Smooth muscle cell of the brain vasculature (primary cell): ENCODE measurements at regions not wholly inside any gene's neighbourhood (a gene's known extent, or its start where the extent isn't known, plus 50 kb on each side); places are given as distances from the start of the nearest gene placed in this dataset.

Experiments used
- DNase-seq: peaks from one replicate; pipeline ENCODE4 v3.0.0-alpha.2; 2012; ENCODE audit warnings: low read depth, low spot score

DNA sequence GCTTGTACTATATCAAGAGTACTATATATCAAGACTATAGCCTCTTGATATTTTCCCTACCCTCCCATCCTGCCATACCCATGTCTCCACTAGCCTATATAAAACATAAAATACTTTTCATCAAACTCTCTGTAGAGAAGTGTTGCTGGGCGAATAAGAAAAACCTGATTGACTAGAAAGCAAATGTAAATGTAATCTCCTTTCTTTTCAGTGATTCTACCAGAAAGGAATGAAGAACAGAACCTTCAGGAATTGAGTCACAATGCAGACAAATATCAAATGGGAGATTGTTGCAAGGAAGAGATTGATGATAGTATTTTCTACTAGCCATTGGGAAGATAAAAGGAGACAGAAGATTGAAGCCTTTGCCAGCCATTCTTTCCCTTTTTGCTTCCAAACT, 89.2 kb downstream of the KCNRG start:
- no peak for DNase-seq

DNA sequence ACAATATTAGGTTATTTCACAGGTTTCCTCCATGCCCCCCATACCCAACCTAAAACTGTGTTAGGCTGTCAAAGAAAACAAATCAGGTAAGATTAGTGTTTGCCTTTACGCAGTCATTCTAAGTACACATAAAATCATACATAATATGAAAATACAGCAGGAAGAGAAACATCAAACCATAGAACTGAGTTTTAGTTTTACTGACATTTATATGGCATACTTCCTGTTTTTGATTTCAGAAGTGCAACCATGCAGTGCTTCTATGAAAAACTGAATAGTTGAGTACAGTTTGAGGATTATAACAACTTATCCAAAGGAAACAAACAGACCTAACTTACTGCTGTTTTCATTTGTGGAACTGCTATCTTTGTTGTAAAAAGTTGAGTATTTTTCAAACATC, 91.3 kb downstream of the KCNRG start:
- no peak for DNase-seq

DNA sequence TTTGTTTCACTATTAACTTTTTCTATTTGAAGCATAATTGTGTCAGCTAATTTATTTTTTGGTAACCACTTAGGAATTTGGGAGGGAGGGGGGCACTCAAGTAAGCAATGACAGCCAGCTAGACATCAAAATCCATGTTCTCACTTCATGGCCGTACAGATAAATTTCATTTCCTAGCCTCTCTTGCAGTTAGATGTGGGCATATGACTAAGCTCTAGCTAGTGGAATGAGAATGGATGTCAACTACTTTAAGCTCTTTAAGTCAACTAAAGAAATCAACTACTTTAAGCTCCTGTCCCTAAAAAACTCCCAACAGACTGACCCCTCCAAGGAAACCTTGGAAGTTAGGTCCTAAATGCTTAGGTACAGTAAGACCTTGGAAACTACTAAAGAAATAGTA, 92.0 kb downstream of the KCNRG start:
- DNase-seq = no peak

DNA sequence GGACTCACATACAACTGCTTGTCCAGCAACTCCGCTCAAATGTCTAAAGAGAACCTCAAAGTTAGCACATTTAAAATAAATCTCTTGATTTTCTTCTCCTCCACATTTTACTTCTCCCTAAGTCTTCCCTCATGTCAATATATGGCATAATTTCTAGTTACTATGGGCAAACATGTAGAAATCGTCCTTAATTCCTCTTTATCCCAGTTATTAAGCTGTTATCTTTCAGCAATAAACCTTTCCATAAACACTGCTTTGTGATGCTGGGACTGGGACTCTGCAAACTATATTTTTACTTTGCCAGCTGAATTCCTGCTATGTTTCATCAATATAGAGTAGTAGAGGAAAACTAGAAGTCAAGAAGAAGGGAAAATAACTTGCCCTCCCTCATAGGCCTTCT, 99.7 kb downstream of the KCNRG start:
- no peak for DNase-seq

DNA sequence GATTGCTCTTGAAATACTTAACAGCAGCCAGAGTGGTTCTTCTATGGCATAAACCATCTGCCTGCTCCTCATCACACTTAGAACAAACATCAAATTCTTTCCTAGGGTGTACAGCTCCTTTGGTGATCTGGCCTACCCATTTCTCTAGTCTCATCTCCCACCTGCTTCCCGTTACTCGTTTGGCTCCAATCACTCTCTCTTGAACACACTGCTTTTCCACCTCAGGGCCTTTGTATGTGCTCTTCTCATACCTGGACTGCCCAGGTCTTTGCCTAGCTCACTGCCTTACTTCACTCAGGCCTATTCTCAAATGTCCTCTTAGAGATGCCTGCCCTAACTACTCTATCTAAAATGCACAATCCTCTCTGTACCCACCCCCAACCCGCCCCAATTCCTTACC, 100.5 kb downstream of the KCNRG start:
- DNase-seq = no peak

DNA sequence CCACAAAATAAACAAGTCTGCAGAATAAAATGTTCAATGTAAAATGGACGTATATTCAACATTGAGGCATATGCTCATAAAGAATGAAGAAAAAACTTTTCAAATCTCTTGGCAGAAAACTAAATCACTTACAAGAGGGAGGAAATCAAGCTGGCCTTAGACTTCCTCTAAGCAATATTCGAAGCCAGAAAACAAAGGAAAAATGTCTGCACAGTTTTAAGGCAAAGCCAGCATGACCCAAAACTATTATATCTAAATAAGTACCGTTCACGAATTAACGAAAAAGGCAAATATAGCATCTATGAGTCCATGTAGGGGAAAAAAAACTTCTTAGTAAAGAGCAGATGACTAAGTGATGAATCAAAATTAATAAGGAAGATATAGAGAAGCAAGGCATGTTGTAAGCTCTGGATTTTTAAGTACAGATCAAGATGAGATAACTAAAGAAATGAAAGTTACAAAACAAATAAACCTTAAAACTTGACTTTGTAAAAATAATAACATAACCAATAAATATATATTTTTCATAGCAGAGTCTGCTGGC, 101.3 kb downstream of the KCNRG start:
- no peak for DNase-seq

DNA sequence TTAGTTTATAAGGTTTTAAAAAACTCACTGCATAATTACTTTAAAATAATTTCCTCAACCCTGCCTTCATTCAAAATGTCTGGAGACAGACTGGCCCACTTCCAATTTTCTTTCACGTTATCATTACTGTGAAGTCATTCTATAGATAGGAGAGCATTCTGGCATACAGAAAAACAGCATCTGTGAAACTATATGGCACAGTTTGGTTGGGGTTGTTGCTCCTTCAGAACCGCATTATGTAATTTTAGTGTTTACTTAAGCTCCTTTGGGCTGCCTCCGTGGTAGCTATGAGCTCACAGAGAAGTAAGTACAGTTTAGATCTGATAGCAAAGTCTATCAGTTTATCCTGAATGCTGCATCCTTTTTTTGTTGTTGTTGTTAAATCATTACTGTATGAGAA, 104.3 kb downstream of the KCNRG start:
- DNase-seq = no peak

DNA sequence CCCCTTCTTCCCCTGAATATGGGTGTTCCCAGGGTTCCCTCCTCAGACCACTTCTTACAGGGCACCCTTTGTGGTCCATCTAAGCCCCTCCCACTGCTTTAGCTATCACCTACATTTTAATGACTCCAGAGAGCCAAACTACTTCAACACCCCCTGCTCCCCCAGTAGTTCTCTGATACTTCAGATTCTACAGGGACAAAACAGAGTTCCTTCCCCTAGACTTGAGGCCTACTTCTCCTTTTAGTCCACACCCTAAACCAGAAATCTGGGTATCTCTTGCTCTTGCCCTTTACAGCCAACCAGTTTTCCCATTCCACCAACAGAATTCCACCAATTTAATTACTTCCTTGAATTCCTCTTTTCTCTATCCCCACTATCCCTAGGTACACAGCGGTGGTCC, 107.2 kb downstream of the KCNRG start:
- no peak for DNase-seq

DNA sequence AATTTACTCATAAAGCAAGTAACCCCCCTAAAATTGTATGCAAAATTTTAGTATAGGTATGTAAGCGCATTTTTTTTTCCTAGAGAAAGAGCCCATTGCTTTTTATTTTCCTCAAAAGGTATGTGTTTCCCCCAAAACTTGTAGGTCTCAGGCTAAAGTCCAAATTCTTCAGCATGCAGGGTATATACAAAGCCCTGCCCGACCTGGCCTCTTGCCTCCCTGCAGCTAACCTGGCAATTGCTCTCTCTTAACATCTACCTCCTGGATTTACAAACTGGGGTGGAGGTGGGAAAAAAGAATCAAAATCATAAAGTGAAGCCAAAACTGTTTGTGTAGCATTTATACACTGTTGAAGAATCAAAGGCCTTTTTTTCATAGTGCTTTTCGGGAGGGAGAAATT, 107.8 kb downstream of the KCNRG start:
- DNase-seq = no peak

DNA sequence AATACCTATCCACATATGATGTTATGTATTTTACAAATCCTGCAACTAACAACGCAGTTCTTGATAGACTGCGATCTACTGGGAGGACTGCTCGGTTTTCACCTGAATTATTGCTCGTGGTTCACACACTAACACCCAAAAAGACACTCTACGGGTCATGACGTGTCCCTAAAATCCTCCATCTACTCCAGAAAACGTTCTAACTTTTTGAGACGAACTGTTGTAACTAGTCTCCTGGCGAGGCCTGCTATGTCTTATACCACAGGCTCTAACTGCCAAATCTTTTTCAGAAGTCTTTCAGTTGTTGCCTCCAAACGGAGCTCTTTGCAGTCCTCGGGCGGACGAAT, 108.2 kb downstream of the KCNRG start:
- no peak for DNase-seq

DNA sequence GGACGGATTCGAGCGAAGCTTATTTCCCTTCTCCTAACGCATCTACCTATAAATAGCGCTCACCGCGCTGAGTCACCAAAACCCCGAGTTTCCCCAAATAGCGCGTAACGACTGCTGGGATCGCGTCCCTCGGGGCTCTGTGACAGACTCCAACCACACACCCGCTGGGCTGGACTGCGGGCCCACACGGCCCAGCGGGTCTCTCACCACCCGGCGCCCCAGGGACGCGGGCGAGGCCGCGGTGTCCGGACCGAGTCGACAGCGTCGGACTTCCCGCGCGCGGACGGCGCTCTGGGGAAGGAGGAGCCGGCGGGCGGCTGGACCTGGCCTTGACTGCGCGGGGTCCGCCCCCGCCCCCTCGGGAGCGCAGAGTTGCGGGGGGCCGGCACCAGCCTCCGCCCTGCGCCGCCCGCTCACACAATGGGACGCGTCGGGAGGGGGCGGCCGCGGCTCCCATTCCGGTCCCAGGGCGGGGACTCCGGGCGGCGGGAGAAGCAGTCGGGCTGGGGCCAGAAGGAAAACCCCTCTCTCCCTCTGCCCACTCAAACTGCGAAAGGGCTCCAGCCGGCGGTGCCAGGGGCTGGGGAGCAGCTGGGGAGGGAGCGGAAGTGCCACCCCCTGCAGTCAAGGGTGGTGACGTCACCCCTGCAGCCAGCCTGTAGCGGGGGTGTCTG, 108.8 kb downstream of the KCNRG start:
- DNase-seq = no peak

DNA sequence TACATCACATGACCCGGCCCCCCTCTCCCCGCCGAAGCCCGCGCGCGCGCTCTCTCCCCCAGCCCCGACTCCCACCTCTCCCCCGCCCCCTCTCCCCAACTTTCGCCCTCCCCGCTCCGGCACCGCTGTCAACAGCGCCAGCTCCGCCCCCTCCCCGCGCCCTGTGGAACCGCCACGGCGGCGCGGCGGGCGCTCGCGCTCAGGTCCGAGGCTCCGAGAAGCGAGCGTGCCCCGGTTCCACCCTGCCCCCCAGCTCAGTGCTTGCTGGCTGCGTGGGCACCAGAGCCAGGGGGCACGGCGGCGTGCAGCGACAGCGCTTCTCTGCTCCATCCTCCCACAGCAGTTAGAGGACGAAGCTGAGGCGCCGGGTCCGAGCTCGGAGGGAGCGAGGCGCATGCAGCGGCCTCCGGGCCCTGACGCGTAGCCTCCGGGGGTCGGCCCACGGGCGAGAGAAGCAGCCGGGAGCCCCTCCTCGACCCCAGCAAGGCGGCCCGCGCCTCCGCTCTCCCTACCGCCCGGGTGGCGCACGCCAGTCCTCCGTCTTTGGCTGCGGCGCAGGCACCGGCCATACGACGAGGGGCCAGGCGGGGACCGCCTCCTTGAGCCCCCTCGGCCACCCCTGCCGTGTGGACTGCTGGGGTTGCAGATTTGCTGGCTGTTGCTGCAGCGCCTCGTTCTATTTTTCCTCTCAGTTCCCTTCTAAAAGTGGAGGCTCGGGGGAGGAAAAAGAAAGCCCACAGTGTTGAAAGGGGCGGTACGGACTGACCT, 109.5 kb downstream of the KCNRG start:
- peak; percentile 77 for DNase-seq

DNA sequence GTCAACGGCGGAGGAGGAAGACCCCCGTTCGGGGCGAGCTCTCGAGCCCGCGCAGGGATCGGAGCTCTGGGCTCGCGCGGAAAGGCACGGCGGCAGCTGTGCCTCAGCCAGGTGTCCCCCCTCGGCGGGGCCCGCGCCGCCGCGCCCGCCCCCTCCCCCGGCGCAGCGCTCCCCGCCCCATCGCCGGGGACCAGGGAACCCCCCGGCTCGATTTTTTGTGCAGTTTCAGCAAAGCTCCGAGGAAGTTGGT, 110.0 kb downstream of the KCNRG start:
- DNase-seq = no peak

DNA sequence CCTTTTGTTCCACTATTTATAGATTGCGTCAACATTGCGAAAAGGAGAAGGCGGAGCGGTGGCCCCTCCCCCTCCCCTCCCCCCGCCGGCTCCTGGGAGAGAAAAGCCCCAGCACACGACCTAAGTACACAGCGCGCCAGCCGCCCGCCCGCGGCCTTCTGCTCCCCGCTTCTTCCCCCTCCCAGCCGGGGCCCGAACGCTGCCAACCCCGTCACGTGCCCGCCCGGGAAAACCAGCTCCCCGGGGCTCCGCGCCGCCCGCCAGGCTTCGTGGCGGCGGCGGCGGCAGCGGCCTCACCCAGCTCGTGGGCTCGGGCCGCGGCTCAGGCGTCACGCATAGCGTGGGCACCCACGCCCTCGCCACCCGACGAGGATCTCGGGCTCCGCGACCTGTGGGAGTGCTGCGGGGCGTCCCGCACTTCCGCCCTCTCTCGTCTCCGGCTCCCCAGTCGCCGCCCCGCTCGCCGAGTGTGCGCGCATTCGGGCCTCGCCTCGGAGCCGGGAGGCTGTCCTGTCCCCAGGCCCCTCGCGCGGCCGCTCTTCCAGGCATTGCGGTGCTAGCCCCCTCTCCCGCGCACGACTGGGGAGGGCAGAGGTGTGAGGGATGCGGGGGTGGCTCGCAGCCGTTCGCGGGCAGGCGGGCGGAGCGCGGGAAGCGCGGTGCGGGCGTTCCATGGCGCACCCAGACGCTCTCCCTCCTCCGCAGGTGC, 110.5 kb downstream of the KCNRG start:
- peak; percentile 56 for DNase-seq

DNA sequence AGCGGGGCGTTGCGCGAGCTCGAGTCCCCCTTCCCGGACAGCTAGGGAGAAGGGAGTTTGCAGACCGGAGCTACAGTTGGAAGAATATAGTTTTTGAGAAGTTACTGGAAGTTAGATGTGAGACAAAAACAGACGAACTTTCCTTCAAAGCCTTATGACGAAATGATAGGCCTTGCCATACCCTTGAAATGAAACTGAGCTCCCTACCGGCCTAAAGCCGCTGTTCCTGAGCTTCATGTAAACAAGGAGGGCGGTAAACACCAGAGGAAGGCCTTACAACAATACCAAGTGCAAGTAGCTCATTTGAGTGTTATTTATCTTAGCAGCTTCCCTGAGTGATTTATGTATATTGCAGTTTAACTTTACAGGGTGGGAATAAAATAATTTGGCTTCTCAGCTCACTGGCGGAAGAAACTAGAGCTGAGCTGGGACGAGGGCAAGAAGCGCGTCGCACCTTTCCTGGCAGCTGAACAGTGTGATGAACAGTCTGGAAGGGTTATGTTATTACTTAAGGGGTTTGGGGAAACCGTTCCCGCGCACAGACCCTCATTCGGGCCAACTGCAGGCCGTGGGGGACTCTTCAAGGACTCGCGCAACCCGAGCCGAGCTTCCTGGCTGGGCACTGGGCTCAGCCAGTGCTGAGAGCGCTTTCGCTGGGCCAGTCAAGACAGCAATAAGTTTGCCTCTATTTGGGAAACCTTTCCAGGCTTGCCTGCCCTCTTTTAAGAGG, 111.2 kb downstream of the KCNRG start:
- no peak for DNase-seq

DNA sequence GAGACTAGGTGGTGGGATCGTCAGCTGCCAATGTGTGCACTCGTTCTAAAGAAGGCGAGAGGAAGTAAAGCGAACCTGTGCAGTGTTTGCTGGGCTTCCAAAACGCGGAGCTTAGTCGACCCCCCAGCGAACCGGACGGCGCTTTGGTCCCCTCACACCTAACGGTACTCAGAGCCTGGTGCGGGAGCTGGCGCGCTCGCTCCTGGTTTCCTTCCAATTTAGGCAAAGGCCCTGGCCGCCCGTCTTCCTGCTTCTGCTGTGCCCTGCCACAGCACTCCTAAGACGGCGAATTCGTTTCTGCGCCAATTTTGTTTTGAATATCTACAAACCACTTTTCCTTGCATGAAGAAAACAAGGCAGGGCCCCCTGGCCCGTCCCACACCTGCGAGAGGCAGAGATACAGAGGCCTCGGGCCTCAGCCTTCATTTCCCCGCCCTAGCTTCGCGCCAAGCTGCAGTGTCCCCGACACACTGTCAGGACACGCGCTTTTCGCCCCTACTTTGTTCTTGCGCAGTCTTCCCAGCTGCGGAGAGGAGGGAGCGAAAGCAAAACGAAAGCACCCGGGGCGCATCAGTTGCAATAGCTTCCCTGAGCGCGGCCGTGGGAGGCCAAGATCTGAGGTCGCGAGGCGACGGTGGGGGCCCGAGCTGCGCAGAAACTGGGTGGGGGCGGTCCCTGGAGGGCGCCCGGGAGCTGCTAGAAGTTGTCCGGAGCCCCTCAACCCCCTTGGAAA, 111.9 kb downstream of the KCNRG start:
- DNase-seq = no peak

DNA sequence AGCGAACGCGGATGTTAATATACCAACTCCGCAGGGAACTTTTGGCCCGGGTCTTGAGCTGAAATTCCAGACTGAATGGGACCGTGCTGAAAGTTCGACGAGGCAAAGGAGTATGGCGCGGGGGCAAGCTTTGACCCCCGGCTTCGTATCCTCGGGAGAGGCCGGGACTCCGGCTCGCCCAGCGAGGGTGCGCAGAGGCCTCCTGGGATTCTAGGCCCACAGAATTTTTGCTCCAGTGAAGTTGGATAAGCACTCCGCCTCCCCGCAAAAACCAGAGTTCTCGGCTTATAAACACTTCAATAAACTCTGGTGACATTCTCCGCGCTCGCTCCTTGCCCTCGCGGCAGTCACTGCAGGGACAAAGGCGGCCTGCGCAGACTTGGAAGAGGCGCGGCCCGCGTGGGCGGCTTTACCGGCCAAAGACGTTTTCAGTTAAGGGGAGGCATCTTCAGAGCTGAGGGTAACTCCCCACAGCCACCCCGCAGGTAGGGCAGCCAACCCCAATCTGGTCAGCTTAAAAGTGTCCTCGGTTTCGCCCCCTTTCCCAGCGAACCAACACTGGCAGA, 112.6 kb downstream of the KCNRG start:
- no peak for DNase-seq

DNA sequence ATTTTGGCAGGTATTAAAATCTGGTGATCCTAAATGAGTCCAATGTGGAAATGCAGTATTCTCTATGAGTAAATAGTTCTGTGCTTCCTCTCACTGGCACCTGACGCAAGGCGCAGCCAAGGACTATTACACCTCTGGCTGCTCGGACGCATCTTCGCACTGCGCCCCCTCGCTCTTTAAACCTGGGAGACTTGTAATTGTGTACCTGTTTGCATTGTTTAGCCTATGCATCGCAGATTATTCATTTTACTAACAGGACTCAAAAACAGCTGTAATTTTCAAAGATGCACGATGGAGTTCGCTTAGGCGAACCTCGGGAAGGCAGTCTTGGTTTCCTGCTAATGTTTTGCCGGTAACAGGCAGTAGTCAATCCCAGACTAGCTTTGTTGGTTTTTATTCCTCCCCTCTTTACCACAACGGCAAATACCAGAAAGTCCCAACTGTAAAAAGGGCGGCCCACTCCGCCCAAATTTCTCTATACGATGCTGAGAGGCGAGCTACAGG, 113.2 kb downstream of the KCNRG start:
- no peak for DNase-seq

DNA sequence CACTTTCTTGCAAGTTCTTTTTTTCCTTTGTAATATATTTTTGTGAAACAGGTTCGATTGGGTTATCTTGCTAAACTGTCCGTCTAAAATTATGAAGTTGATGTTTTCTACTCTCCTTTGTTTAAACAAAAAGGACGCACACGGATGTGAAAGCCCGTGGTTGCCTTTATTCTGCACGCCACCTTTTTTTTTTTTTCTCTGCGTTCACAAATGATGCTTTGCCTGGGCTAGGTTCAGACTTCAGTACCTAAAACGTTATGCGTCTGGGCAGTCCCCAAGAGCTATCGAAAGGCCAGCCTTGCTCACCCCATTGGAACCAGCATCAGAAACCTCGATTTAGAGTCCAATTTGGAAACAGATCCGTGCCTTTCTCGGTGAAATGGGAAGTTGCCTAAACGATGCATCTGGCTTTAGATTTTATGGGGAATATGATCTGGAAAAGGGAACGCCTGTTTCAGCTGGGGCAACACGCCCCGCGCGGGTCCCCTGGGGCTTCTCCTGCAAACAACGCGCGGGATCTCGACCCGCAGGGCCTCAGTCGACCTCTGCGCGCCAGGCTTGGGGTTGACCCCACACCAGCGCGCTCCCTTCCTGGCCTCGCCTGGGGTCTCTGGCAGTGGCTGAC, 113.9 kb downstream of the KCNRG start:
- DNase-seq = no peak

DNA sequence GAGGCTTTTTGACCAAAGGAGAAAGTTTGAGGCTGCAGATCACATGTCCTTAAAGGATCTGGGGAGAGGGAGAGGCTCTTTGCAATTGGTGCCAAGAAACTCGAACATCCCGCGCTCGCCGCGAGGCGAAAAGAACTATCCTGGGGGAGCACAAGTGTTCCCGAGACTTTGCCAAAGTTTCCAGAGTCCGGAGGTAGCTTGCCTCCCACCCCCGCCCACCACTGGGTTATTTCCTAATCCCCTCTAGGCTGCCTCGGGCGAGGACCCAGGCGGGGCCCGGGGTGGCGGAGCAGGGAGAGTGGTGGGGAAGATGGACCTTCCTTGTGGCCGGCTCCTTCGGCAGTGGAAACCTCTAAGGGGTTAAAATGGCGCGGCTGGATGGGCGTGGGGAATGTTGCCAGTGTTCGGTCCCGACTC, 114.5 kb downstream of the KCNRG start:
- DNase-seq = no peak
